GM12865 (cell line): ENCODE measurements at regions not wholly inside any gene's neighbourhood (a gene's known extent, or its start where the extent isn't known, plus 50 kb on each side); places are given as distances from the start of the nearest gene placed in this dataset.

ENCODE experiments used
- DNase-seq: peaks from one replicate; pipeline ENCODE4 v3.0.0; 2010; ENCODE audit warnings: low read depth
- H3K4me3 ChIP-seq: 2 replicates; pipeline ENCODE4 v1.5.1; 2011; ENCODE audit warnings: mild to moderate bottlenecking, low read depth, low read length, control low read depth
- CTCF ChIP-seq: IDR thresholded peaks from 2 replicates; pipeline ENCODE4 v1.5.1; 2011; ENCODE audit warnings: low read length, control low read depth, low read depth, inconsistent platforms; ENCODE audit not compliant: insufficient read depth; ENCODE audit errors: missing control alignments

- no peak overlapping the region for H3K4me3 ChIP-seq
- DNase-seq: no peak
- no peak for TF ChIP-seq CTCF
These were observed 293.9 kb downstream of the IRX1 start for GRCh38 chr5:3889412-3890142.

- DNase-seq: no peak
- no peak overlapping the region for H3K4me3 ChIP-seq
- TF ChIP-seq CTCF: no peak
These were observed 295.5 kb downstream of the IRX1 start for GRCh38 chr5:3891113-3891512.

- DNase-seq: no peak
- TF ChIP-seq CTCF: no peak
These were observed 297.9 kb downstream of the IRX1 start for GRCh38 chr5:3893527-3893926.

GRCh38 chr5:3893975-3894374, 298.3 kb downstream of the IRX1 start:
- no peak for DNase-seq
- H3K4me3 ChIP-seq: no peak overlapping the region
- TF ChIP-seq CTCF: no peak

More at GRCh38 chr5:3893527-3893926, 297.9 kb downstream of the IRX1 start:
- no peak overlapping the region for H3K4me3 ChIP-seq

- DNase-seq: no peak
- H3K4me3 ChIP-seq: no peak overlapping the region
- no peak for TF ChIP-seq CTCF
These were observed 300.5 kb downstream of the IRX1 start for GRCh38 chr5:3896098-3896497.

DNA sequence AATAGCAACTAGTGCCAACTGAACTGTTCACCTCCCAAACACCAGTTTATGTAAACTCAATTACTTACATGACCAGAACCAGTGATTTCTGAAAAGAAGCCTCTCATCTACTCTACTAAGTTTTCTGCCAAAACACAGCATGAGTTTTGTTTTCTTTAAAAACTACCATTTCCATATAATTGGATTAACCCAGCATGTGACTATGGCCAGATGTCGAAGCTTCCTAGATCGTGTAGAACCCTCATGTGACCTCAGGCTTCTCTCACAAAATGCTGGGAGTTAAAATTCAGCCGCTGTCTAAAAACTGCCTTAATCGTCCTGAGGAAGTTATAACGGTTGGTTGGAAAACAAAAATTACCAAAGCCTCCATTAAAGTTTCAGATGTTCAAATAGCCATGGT, 303.5 kb downstream of the IRX1 start:
- H3K4me3 ChIP-seq: no peak overlapping the region
- TF ChIP-seq CTCF: no peak
- no peak for DNase-seq

DNA sequence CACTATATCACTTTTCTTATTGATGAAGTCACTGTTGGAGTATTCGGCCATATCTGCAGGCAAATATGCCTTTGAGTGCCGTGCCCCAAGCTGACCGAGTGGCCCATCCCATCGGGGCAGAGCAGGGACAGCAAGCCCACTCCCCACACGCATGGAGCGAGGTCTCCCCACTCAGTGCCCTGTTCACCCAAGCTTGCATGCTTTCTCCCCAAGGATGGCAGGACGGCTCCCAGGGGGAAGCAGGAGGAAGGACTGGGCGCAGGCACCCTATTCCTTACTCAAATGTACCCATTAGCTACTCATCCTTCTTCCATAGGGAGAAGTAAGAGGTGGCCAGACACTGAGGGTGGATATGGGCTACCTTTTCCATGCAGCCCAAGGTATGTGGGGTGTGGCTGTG, 309.0 kb downstream of the IRX1 start:
- no peak for TF ChIP-seq CTCF
- H3K4me3 ChIP-seq: no peak overlapping the region
- DNase-seq: no peak
